ENCODE measurements at regions not wholly inside any gene's neighbourhood (a gene's known extent, or its start where the extent isn't known, plus 50 kb on each side); places are given as distances from the start of the nearest gene placed in this dataset.

DNA sequence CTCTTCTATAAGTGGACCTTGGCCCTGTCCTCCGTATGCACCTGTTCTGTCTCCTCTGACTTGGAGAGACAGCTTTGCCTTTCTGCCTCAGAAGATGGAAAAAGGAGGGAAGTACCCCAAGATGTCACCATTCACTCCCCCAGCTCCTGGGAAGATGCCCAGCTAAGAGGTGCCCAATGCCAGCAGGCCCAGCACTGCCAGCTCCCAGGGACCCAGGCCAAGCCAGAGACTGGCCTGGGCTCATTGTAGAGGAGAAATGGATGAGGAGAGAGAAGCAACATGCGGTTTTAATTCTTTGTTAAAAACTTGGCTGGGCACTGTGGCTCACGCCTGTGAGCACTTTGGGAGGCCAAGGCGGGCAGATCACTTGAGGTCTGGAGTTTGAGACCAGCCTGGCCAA is 111.5 kb upstream of the ZNF507 start:
- no peak for TF ChIP-seq REST (IDR thresholded peaks at IDR 0.05; ENCODE audit: insufficient replicate concordance, low read depth)
- TF ChIP-seq, protein P1, sequence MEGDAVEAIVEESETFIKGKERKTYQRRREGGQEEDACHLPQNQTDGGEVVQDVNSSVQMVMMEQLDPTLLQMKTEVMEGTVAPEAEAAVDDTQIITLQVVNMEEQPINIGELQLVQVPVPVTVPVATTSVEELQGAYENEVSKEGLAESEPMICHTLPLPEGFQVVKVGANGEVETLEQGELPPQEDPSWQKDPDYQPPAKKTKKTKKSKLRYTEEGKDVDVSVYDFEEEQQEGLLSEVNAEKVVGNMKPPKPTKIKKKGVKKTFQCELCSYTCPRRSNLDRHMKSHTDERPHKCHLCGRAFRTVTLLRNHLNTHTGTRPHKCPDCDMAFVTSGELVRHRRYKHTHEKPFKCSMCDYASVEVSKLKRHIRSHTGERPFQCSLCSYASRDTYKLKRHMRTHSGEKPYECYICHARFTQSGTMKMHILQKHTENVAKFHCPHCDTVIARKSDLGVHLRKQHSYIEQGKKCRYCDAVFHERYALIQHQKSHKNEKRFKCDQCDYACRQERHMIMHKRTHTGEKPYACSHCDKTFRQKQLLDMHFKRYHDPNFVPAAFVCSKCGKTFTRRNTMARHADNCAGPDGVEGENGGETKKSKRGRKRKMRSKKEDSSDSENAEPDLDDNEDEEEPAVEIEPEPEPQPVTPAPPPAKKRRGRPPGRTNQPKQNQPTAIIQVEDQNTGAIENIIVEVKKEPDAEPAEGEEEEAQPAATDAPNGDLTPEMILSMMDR (IDR thresholded peaks at IDR 0.05; ENCODE audit: insufficient read depth, low read length) = no peak
- TF ChIP-seq GABPA (IDR thresholded peaks at IDR 0.05; ENCODE audit: low read depth) = no peak
- no peak for TF ChIP-seq POLR2AphosphoS5 (IDR thresholded peaks at IDR 0.05; ENCODE audit: low read depth)

Measured in HL-60 (cell line).